H1 (cell line): ENCODE measurements at regions not wholly inside any gene's neighbourhood (a gene's known extent, or its start where the extent isn't known, plus 50 kb on each side); places are given as distances from the start of the nearest gene placed in this dataset.

Experiments
- BCL11A ChIP-seq, 2 experiments: IDR thresholded peaks; one replicate each; pipeline ENCODE4 v1.6.1; 2011; ENCODE audit warnings: low read depth in 2 of 2, low read length in 2 of 2, mild to moderate bottlenecking in 2 of 2
- CHD2 ChIP-seq: IDR thresholded peaks from 2 replicates; pipeline ENCODE4 v1.6.1; 2012; ENCODE audit warnings: low read length, improper control_type of control experiment
- JUND ChIP-seq: IDR thresholded peaks from 2 replicates; pipeline ENCODE4 v1.6.1; 2011; ENCODE audit warnings: mild to moderate bottlenecking, improper control_type of control experiment, low read length
- YY1 ChIP-seq: IDR thresholded peaks from 2 replicates; pipeline ENCODE4 v1.6.1; 2011; ENCODE audit warnings: low read depth, mild to moderate bottlenecking, low read length
- TF ChIP-seq, protein P1 (sequence below): IDR thresholded peaks from 2 replicates; pipeline ENCODE4 v1.6.1; 2012; ENCODE audit warnings: inconsistent platforms

DNA sequence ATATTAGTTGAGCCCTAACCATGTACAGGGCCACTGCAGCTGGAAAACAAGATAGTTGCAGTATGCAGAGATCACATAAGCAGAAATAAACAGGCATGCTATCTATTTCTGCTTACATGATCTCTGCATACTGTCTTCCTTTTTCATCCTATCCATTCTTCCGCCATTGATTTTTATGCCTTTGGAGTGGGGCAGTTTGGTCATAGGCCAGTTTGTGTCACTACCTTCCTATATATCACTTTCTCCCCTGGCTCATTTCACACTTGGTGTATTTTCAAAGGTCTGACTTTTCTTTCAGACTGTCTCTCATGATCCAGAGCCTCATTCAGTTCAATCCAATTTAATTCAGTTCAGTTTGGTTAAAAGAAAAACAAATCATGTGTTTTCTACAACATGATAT is 829.6 kb downstream of the KCNA4 start (continued):
- TF ChIP-seq, protein P1, sequence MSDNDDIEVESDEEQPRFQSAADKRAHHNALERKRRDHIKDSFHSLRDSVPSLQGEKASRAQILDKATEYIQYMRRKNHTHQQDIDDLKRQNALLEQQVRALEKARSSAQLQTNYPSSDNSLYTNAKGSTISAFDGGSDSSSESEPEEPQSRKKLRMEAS = no peak
- TF ChIP-seq CHD2 (no peak), YY1 (no peak), BCL11A (IDR thresholded peaks at IDR 0.05; ENCODE audit: low read depth in 2 of 2, low read length in 2 of 2) (no peak), JUND (no peak)
